ENCODE measurements at regions not wholly inside any gene's neighbourhood (a gene's known extent, or its start where the extent isn't known, plus 50 kb on each side); places are given as distances from the start of the nearest gene placed in this dataset.

GRCh38 chr12:67122584-67122983 is 146.6 kb upstream of the CAND1 start:
- Histone ChIP-seq H3F3A (ENCODE audit: insufficient read depth, low read length, poor library complexity, severe bottlenecking) (no peaks in the 10 kb centered on the region), H3K27ac (ENCODE audit: low read length) (no peak overlapping the region), H3K27me3 (ENCODE audit: insufficient read depth, low read depth, low read length) (no peaks in the 10 kb centered on the region), H4K20me1 (ENCODE audit: insufficient read depth) (no peaks in the 10 kb centered on the region), H3K4me3 (ENCODE audit: low read length) (no peak overlapping the region), H2AFZ (ENCODE audit: low read depth, low read length) (no peak overlapping the region), H3K9ac (ENCODE audit: low read length) (no peak overlapping the region), H3K4me2 (ENCODE audit: low read length) (no peak overlapping the region), H3K36me3 (ENCODE audit: insufficient read depth, low read length) (no peaks in the 10 kb centered on the region), H3K9me3 (ENCODE audit: low read length) (no peaks in the 10 kb centered on the region), H3K9me2 (ENCODE audit: insufficient read depth, low read length) (no peaks in the 10 kb centered on the region), H3K79me2 (replicated peaks; ENCODE audit: insufficient read depth, low read length) (no peaks in the 10 kb centered on the region)
- TF ChIP-seq, protein P1, sequence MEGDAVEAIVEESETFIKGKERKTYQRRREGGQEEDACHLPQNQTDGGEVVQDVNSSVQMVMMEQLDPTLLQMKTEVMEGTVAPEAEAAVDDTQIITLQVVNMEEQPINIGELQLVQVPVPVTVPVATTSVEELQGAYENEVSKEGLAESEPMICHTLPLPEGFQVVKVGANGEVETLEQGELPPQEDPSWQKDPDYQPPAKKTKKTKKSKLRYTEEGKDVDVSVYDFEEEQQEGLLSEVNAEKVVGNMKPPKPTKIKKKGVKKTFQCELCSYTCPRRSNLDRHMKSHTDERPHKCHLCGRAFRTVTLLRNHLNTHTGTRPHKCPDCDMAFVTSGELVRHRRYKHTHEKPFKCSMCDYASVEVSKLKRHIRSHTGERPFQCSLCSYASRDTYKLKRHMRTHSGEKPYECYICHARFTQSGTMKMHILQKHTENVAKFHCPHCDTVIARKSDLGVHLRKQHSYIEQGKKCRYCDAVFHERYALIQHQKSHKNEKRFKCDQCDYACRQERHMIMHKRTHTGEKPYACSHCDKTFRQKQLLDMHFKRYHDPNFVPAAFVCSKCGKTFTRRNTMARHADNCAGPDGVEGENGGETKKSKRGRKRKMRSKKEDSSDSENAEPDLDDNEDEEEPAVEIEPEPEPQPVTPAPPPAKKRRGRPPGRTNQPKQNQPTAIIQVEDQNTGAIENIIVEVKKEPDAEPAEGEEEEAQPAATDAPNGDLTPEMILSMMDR (IDR thresholded peaks at IDR 0.05; ENCODE audit: poor library complexity, severe bottlenecking), result no peak
- TF ChIP-seq SMC3 (conservative IDR thresholded peaks at IDR 0.05; ENCODE audit: poor library complexity), result no peak
- TF ChIP-seq REST (IDR thresholded peaks at IDR 0.05; ENCODE audit: borderline replicate concordance), result no peak
- TF ChIP-seq EP300 (conservative IDR thresholded peaks at IDR 0.05; ENCODE audit: poor library complexity, severe bottlenecking), result no peak
- TF ChIP-seq RAD21 (conservative IDR thresholded peaks at IDR 0.05), result no peak
- no peak for TF ChIP-seq POLR2AphosphoS5 (IDR thresholded peaks at IDR 0.05)
- no peak for TF ChIP-seq EZH2 (IDR thresholded peaks at IDR 0.05; ENCODE audit: borderline replicate concordance, insufficient read depth, low read length, poor library complexity, severe bottlenecking)
- no peak for TF ChIP-seq TAF1 (IDR thresholded peaks at IDR 0.05; ENCODE audit: low read depth)
- TF ChIP-seq MXI1 (conservative IDR thresholded peaks at IDR 0.05; ENCODE audit: poor library complexity, severe bottlenecking), result no peak

DNA sequence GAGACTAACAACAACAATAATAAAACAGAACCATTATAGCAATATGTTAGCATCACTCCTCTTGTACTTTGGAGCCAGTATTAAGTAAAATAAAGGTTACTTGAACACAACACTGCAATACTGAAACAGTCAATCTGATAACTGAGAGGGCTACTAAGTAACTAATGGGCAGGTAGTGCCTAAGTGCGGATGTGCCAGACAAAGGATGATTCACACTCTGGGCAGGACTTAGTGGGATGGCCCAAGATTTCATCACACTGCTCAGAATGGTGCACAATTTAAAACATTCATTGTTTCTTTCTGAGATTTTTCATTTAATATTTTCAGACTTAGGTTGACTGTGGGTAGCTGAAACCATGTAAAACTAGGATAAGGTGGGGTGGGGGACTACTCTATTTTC is 131.9 kb upstream of the CAND1 start:
- no peak overlapping the region for H2AFZ ChIP-seq (ENCODE audit: low read depth, low read length)
- no peaks in the 10 kb centered on the region for H3K9me3 ChIP-seq (ENCODE audit: low read length)
- TF ChIP-seq POLR2AphosphoS5 (IDR thresholded peaks at IDR 0.05), result no peak
- TF ChIP-seq EP300 (conservative IDR thresholded peaks at IDR 0.05; ENCODE audit: poor library complexity, severe bottlenecking), result no peak
- TF ChIP-seq EZH2 (IDR thresholded peaks at IDR 0.05; ENCODE audit: borderline replicate concordance, insufficient read depth, low read length, poor library complexity, severe bottlenecking), result no peak
- TF ChIP-seq MXI1 (conservative IDR thresholded peaks at IDR 0.05; ENCODE audit: poor library complexity, severe bottlenecking), result no peak
- no peak for TF ChIP-seq SMC3 (conservative IDR thresholded peaks at IDR 0.05; ENCODE audit: poor library complexity)
- TF ChIP-seq RAD21 (conservative IDR thresholded peaks at IDR 0.05), result no peak
- TF ChIP-seq TAF1 (IDR thresholded peaks at IDR 0.05; ENCODE audit: low read depth), result no peak
- TF ChIP-seq REST (IDR thresholded peaks at IDR 0.05; ENCODE audit: borderline replicate concordance), result no peak
- TF ChIP-seq, protein P1 (IDR thresholded peaks at IDR 0.05; ENCODE audit: poor library complexity, severe bottlenecking), result no peak
- no peaks in the 10 kb centered on the region for H3F3A ChIP-seq (ENCODE audit: insufficient read depth, low read length, poor library complexity, severe bottlenecking)
- no peaks in the 10 kb centered on the region for H3K79me2 ChIP-seq (replicated peaks; ENCODE audit: insufficient read depth, low read length)
- H3K4me3 ChIP-seq (ENCODE audit: low read length), result no peak overlapping the region
- no peaks in the 10 kb centered on the region for H3K27me3 ChIP-seq (ENCODE audit: insufficient read depth, low read depth, low read length)
- H4K20me1 ChIP-seq (ENCODE audit: insufficient read depth), result no peaks in the 10 kb centered on the region
- no peak overlapping the region for H3K27ac ChIP-seq (ENCODE audit: low read length)
- H3K9me2 ChIP-seq (ENCODE audit: insufficient read depth, low read length), result no peaks in the 10 kb centered on the region
- no peak overlapping the region for H3K4me2 ChIP-seq (ENCODE audit: low read length)
- no peak overlapping the region for H3K9ac ChIP-seq (ENCODE audit: low read length)
- H3K36me3 ChIP-seq (ENCODE audit: insufficient read depth, low read length), result no peaks in the 10 kb centered on the region
